IPS-NIHi11 (cell line): ENCODE measurements at regions not wholly inside any gene's neighbourhood (a gene's known extent, or its start where the extent isn't known, plus 50 kb on each side); places are given as distances from the start of the nearest gene placed in this dataset.

ENCODE experiments used
- DNase-seq: peaks from one replicate; pipeline ENCODE4 v3.0.0; 2012; ENCODE audit warnings: mixed read lengths, low spot score

GRCh38 chr2:106709229-106709628, 176.7 kb downstream of the ST6GAL2 start:
- no peak for DNase-seq

- no peak for DNase-seq
Measured at GRCh38 chr2:106719222-106719621, 166.7 kb downstream of the ST6GAL2 start.

- DNase-seq = no peak
Measured at GRCh38 chr2:106720026-106720425, 165.9 kb downstream of the ST6GAL2 start.

GRCh38 chr2:106724301-106724794, 161.6 kb downstream of the ST6GAL2 start:
- DNase-seq = no peak

GRCh38 chr2:106734165-106734564, 151.8 kb downstream of the ST6GAL2 start:
- DNase-seq = no peak

GRCh38 chr2:106735807-106736206, 150.2 kb downstream of the ST6GAL2 start:
- no peak for DNase-seq

GRCh38 chr2:106736221-106736620, 149.7 kb downstream of the ST6GAL2 start:
- DNase-seq = no peak

GRCh38 chr2:106745468-106745867, 140.5 kb downstream of the ST6GAL2 start:
- DNase-seq = no peak

- DNase-seq = no peak
Measured at GRCh38 chr2:106749823-106750222, 136.1 kb downstream of the ST6GAL2 start.
